ENCODE measurements at regions not wholly inside any gene's neighbourhood (a gene's known extent, or its start where the extent isn't known, plus 50 kb on each side); places are given as distances from the start of the nearest gene placed in this dataset.

- H3K9ac ChIP-seq (ENCODE audit: insufficient read length, low read depth) = no peak overlapping the region
- no peak overlapping the region for H3K4me3 ChIP-seq (ENCODE audit: insufficient read length, low read depth)
- no peak for DNase-seq (ENCODE audit: low read depth, low spot score)
- no peaks in the 10 kb centered on the region for H3K9me3 ChIP-seq (ENCODE audit: insufficient read depth, low read length)
- no peaks in the 10 kb centered on the region for H3K4me1 ChIP-seq (ENCODE audit: insufficient read depth, insufficient read length)
- TF ChIP-seq YY1 (IDR thresholded peaks at IDR 0.05; ENCODE audit: insufficient read depth, insufficient read length) (no peak), SUZ12 (IDR thresholded peaks at IDR 0.05; ENCODE audit: extremely low read depth, insufficient read depth, insufficient read length) (no peak), ZNF274 (IDR thresholded peaks at IDR 0.05; ENCODE audit: low read depth, low read length) (no peak)
- H3K27me3 ChIP-seq (ENCODE audit: insufficient read depth, insufficient read length) = no peaks in the 10 kb centered on the region
- no peaks in the 10 kb centered on the region for H3K36me3 ChIP-seq (ENCODE audit: insufficient read depth, insufficient read length, low read length)
Measured at GRCh38 chr3:95789111-95789510, 1025.3 kb upstream of the EPHA6 start.

- Histone ChIP-seq H3K27me3 (ENCODE audit: insufficient read depth, insufficient read length) (no peaks in the 10 kb centered on the region), H3K4me3 (ENCODE audit: insufficient read length, low read depth) (no peak overlapping the region), H3K36me3 (ENCODE audit: insufficient read depth, insufficient read length, low read length) (no peaks in the 10 kb centered on the region), H3K9ac (ENCODE audit: insufficient read length, low read depth) (no peak overlapping the region), H3K4me1 (ENCODE audit: insufficient read depth, insufficient read length) (no peaks in the 10 kb centered on the region), H3K9me3 (ENCODE audit: insufficient read depth, low read length) (no peaks in the 10 kb centered on the region)
- no peak for DNase-seq (ENCODE audit: low read depth, low spot score)
- TF ChIP-seq YY1 (IDR thresholded peaks at IDR 0.05; ENCODE audit: insufficient read depth, insufficient read length) (no peak), ZNF274 (IDR thresholded peaks at IDR 0.05; ENCODE audit: low read depth, low read length) (no peak), SUZ12 (IDR thresholded peaks at IDR 0.05; ENCODE audit: extremely low read depth, insufficient read depth, insufficient read length) (no peak)
Measured at GRCh38 chr3:95797081-95797480, 1017.3 kb upstream of the EPHA6 start.

- H3K9me3 ChIP-seq (ENCODE audit: insufficient read depth, low read length) = no peaks in the 10 kb centered on the region
Measured at GRCh38 chr3:95798628-95799027, 1015.8 kb upstream of the EPHA6 start.

GRCh38 chr3:95810462-95810861 lies 1003.9 kb upstream of the EPHA6 start:
- DNase-seq (ENCODE audit: low read depth, low spot score) = no peak

More at GRCh38 chr3:95798628-95799027, 1015.8 kb upstream of the EPHA6 start:
- H3K36me3 ChIP-seq (ENCODE audit: insufficient read depth, insufficient read length, low read length) = no peaks in the 10 kb centered on the region
- no peak for DNase-seq (ENCODE audit: low read depth, low spot score)
- no peak for TF ChIP-seq YY1 (IDR thresholded peaks at IDR 0.05; ENCODE audit: insufficient read depth, insufficient read length)
- no peak for TF ChIP-seq ZNF274 (IDR thresholded peaks at IDR 0.05; ENCODE audit: low read depth, low read length)
- no peak for TF ChIP-seq SUZ12 (IDR thresholded peaks at IDR 0.05; ENCODE audit: extremely low read depth, insufficient read depth, insufficient read length)
- no peaks in the 10 kb centered on the region for H3K27me3 ChIP-seq (ENCODE audit: insufficient read depth, insufficient read length)
- H3K4me3 ChIP-seq (ENCODE audit: insufficient read length, low read depth) = no peak overlapping the region
- H3K4me1 ChIP-seq (ENCODE audit: insufficient read depth, insufficient read length) = no peaks in the 10 kb centered on the region
- H3K9ac ChIP-seq (ENCODE audit: insufficient read length, low read depth) = no peak overlapping the region

GRCh38 chr3:95813244-95813643 lies 1001.1 kb upstream of the EPHA6 start:
- Histone ChIP-seq H3K9ac (ENCODE audit: insufficient read length, low read depth) (no peak overlapping the region), H3K9me3 (ENCODE audit: insufficient read depth, low read length) (no peaks in the 10 kb centered on the region), H3K27me3 (ENCODE audit: insufficient read depth, insufficient read length) (no peaks in the 10 kb centered on the region), H3K36me3 (ENCODE audit: insufficient read depth, insufficient read length, low read length) (no peaks in the 10 kb centered on the region), H3K4me3 (ENCODE audit: insufficient read length, low read depth) (no peak overlapping the region), H3K4me1 (ENCODE audit: insufficient read depth, insufficient read length) (no peaks in the 10 kb centered on the region)
- DNase-seq (ENCODE audit: low read depth, low spot score) = no peak
- TF ChIP-seq SUZ12 (IDR thresholded peaks at IDR 0.05; ENCODE audit: extremely low read depth, insufficient read depth, insufficient read length) = no peak
- no peak for TF ChIP-seq YY1 (IDR thresholded peaks at IDR 0.05; ENCODE audit: insufficient read depth, insufficient read length)
- no peak for TF ChIP-seq ZNF274 (IDR thresholded peaks at IDR 0.05; ENCODE audit: low read depth, low read length)

More at GRCh38 chr3:95810462-95810861, 1003.9 kb upstream of the EPHA6 start:
- H3K36me3 ChIP-seq (ENCODE audit: insufficient read depth, insufficient read length, low read length) = no peaks in the 10 kb centered on the region
- no peak overlapping the region for H3K9ac ChIP-seq (ENCODE audit: insufficient read length, low read depth)
- H3K27me3 ChIP-seq (ENCODE audit: insufficient read depth, insufficient read length) = no peaks in the 10 kb centered on the region
- TF ChIP-seq SUZ12 (IDR thresholded peaks at IDR 0.05; ENCODE audit: extremely low read depth, insufficient read depth, insufficient read length) = no peak
- no peak for TF ChIP-seq YY1 (IDR thresholded peaks at IDR 0.05; ENCODE audit: insufficient read depth, insufficient read length)
- no peak for TF ChIP-seq ZNF274 (IDR thresholded peaks at IDR 0.05; ENCODE audit: low read depth, low read length)
- H3K9me3 ChIP-seq (ENCODE audit: insufficient read depth, low read length) = no peaks in the 10 kb centered on the region
- no peaks in the 10 kb centered on the region for H3K4me1 ChIP-seq (ENCODE audit: insufficient read depth, insufficient read length)
- no peak overlapping the region for H3K4me3 ChIP-seq (ENCODE audit: insufficient read length, low read depth)

GRCh38 chr3:95815828-95816227 lies 998.6 kb upstream of the EPHA6 start:
- TF ChIP-seq YY1 (IDR thresholded peaks at IDR 0.05; ENCODE audit: insufficient read depth, insufficient read length) = no peak
- TF ChIP-seq ZNF274 (IDR thresholded peaks at IDR 0.05; ENCODE audit: low read depth, low read length) = no peak
- TF ChIP-seq SUZ12 (IDR thresholded peaks at IDR 0.05; ENCODE audit: extremely low read depth, insufficient read depth, insufficient read length) = no peak
- no peaks in the 10 kb centered on the region for H3K9me3 ChIP-seq (ENCODE audit: insufficient read depth, low read length)
- H3K9ac ChIP-seq (ENCODE audit: insufficient read length, low read depth) = no peak overlapping the region
- H3K4me1 ChIP-seq (ENCODE audit: insufficient read depth, insufficient read length) = no peaks in the 10 kb centered on the region
- no peak for DNase-seq (ENCODE audit: low read depth, low spot score)
- no peaks in the 10 kb centered on the region for H3K27me3 ChIP-seq (ENCODE audit: insufficient read depth, insufficient read length)
- no peak overlapping the region for H3K4me3 ChIP-seq (ENCODE audit: insufficient read length, low read depth)
- no peaks in the 10 kb centered on the region for H3K36me3 ChIP-seq (ENCODE audit: insufficient read depth, insufficient read length, low read length)

GRCh38 chr3:95826419-95826818 lies 988.0 kb upstream of the EPHA6 start:
- Histone ChIP-seq H3K4me3 (ENCODE audit: insufficient read length, low read depth) (no peak overlapping the region), H3K36me3 (ENCODE audit: insufficient read depth, insufficient read length, low read length) (no peaks in the 10 kb centered on the region), H3K27me3 (ENCODE audit: insufficient read depth, insufficient read length) (no peaks in the 10 kb centered on the region), H3K4me1 (ENCODE audit: insufficient read depth, insufficient read length) (no peaks in the 10 kb centered on the region), H3K9me3 (ENCODE audit: insufficient read depth, low read length) (no peaks in the 10 kb centered on the region), H3K9ac (ENCODE audit: insufficient read length, low read depth) (no peak overlapping the region)
- no peak for DNase-seq (ENCODE audit: low read depth, low spot score)
- no peak for TF ChIP-seq SUZ12 (IDR thresholded peaks at IDR 0.05; ENCODE audit: extremely low read depth, insufficient read depth, insufficient read length)
- TF ChIP-seq ZNF274 (IDR thresholded peaks at IDR 0.05; ENCODE audit: low read depth, low read length) = no peak
- TF ChIP-seq YY1 (IDR thresholded peaks at IDR 0.05; ENCODE audit: insufficient read depth, insufficient read length) = no peak
